ENCODE measurements at regions not wholly inside any gene's neighbourhood (a gene's known extent, or its start where the extent isn't known, plus 50 kb on each side); places are given as distances from the start of the nearest gene placed in this dataset.

GRCh38 chr4:59987289-59987688 is 1212.8 kb upstream of the ADGRL3 start:
- TF ChIP-seq POLR2A (IDR thresholded peaks at IDR 0.05): no peak
- TF ChIP-seq CTCF (IDR thresholded peaks at IDR 0.05): no peak
- no peak for TF ChIP-seq EP300 (IDR thresholded peaks at IDR 0.05)

Data from sigmoid colon (tissue), 4 donors.